ENCODE measurements at regions not wholly inside any gene's neighbourhood (a gene's known extent, or its start where the extent isn't known, plus 50 kb on each side); places are given as distances from the start of the nearest gene placed in this dataset.

DNA sequence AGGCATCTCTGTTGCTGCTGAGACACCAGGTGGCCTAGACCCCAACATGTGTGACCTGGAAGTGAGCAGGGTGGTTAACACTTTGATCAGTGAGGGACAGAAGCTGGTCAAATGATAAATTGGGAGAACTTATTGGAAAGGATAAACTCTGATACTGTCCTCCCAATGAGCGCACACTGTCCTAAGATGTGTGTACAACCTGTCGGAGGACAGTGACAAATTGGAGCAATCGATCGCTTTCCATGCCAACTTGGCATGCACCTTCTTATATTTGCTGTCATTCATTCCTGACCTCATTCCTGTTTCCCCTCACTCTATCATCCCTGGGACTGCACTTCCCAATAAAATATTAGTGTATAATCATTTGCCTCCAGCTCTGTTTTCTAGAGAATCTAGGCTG is 198.7 kb upstream of the PROK2 start:
- no peak for TF ChIP-seq POLR2A (IDR thresholded peaks at IDR 0.05)
- TF ChIP-seq, protein P1, sequence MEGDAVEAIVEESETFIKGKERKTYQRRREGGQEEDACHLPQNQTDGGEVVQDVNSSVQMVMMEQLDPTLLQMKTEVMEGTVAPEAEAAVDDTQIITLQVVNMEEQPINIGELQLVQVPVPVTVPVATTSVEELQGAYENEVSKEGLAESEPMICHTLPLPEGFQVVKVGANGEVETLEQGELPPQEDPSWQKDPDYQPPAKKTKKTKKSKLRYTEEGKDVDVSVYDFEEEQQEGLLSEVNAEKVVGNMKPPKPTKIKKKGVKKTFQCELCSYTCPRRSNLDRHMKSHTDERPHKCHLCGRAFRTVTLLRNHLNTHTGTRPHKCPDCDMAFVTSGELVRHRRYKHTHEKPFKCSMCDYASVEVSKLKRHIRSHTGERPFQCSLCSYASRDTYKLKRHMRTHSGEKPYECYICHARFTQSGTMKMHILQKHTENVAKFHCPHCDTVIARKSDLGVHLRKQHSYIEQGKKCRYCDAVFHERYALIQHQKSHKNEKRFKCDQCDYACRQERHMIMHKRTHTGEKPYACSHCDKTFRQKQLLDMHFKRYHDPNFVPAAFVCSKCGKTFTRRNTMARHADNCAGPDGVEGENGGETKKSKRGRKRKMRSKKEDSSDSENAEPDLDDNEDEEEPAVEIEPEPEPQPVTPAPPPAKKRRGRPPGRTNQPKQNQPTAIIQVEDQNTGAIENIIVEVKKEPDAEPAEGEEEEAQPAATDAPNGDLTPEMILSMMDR (IDR thresholded peaks at IDR 0.05) = no peak
- no peak for TF ChIP-seq POLR2AphosphoS5 (IDR thresholded peaks at IDR 0.05; ENCODE audit: insufficient read depth in 1 of 2, low read depth in 1 of 2)

Data from vagina (tissue), 2 donors.